HepG2 (cell line): ENCODE measurements at regions not wholly inside any gene's neighbourhood (a gene's known extent, or its start where the extent isn't known, plus 50 kb on each side); places are given as distances from the start of the nearest gene placed in this dataset.

Source experiments
- ISX ChIP-seq: sonication (generic); formaldehyde crosslinking; conservative IDR thresholded peaks from 2 replicates; pipeline ENCODE4 v1.5.0; 2020; ENCODE audit warnings: missing genetic modification reagents
- NFIB ChIP-seq: sonication (generic); formaldehyde crosslinking; IDR thresholded peaks from 2 replicates; pipeline ENCODE4 v1.9.0; 2021; ENCODE audit warnings: missing genetic modification reagents, mild to moderate bottlenecking, borderline replicate concordance
- SMC3 ChIP-seq: IDR thresholded peaks from 2 replicates; pipeline ENCODE4 v1.6.1; 2011; ENCODE audit warnings: low read length, improper control_type of control experiment
- SP2 ChIP-seq: sonication (generic); formaldehyde crosslinking; IDR thresholded peaks from 2 replicates; pipeline ENCODE4 v1.5.1; 2020; ENCODE audit warnings: mild to moderate bottlenecking, missing genetic modification reagents
- THAP8 ChIP-seq: sonication (generic); formaldehyde crosslinking; IDR thresholded peaks from 2 replicates; pipeline ENCODE4 v1.5.1; 2020; ENCODE audit warnings: missing genetic modification reagents, mild to moderate bottlenecking, borderline replicate concordance
- XRCC5 ChIP-seq: fragments of 200-400 bp; formaldehyde crosslinking; optimal IDR thresholded peaks from 2 replicates; pipeline ENCODE3; 2017; ENCODE audit warnings: mild to moderate bottlenecking, low read length

- TF ChIP-seq NFIB (CRISPR knock-in tag) (no peak), SP2 (no peak), THAP8 (CRISPR knock-in tag) (no peak), SMC3 (no peak), XRCC5 (no peak), ISX (CRISPR knock-in tag) (no peak)
Measured at GRCh38 chr2:9775999-9776712, 67.1 kb upstream of the TAF1B start.
